ENCODE measurements at regions not wholly inside any gene's neighbourhood (a gene's known extent, or its start where the extent isn't known, plus 50 kb on each side); places are given as distances from the start of the nearest gene placed in this dataset.

DNA sequence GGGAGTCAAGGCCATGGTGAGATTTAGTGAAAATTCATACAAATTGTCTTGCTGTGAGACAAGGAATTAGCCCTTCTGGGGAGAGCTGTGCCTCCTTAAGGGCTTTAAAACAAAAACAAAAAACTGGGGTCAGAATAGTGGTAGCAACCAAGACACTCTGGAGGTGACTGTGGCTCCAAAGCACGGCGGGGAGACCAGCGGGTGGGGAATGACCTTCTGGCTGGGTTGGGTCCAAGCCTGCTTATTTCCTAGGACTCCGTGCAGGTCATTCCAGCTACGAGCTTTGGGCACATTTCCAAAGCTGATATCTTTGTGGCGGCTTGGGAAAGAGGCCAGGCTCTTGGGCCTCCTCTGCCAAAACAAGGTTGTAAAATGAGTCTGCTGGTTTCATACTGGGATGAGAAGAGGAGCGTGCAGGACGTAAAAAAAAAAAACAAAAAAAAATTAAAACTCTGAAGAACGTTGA is 348.3 kb downstream of the UQCRFS1 start:
- H3K4me1 Mint-ChIP-seq, result peaks cover 12% of the 10 kb centered on the region
- DNase-seq, result no peak
- H3K9me3 Mint-ChIP-seq, result no peaks in the 10 kb centered on the region
- H3K4me3 Mint-ChIP-seq, result no peak overlapping the region
- TF ChIP-seq, protein P1, sequence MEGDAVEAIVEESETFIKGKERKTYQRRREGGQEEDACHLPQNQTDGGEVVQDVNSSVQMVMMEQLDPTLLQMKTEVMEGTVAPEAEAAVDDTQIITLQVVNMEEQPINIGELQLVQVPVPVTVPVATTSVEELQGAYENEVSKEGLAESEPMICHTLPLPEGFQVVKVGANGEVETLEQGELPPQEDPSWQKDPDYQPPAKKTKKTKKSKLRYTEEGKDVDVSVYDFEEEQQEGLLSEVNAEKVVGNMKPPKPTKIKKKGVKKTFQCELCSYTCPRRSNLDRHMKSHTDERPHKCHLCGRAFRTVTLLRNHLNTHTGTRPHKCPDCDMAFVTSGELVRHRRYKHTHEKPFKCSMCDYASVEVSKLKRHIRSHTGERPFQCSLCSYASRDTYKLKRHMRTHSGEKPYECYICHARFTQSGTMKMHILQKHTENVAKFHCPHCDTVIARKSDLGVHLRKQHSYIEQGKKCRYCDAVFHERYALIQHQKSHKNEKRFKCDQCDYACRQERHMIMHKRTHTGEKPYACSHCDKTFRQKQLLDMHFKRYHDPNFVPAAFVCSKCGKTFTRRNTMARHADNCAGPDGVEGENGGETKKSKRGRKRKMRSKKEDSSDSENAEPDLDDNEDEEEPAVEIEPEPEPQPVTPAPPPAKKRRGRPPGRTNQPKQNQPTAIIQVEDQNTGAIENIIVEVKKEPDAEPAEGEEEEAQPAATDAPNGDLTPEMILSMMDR (IDR thresholded peaks at IDR 0.05), result no peak
- no peaks in the 10 kb centered on the region for H3K36me3 Mint-ChIP-seq (ENCODE audit: low read depth)
- H3K27ac Mint-ChIP-seq, result no peak overlapping the region
- H3K27me3 Mint-ChIP-seq (ENCODE audit: low read depth, poor library complexity), result peaks cover 14% of the 10 kb centered on the region

DNA sequence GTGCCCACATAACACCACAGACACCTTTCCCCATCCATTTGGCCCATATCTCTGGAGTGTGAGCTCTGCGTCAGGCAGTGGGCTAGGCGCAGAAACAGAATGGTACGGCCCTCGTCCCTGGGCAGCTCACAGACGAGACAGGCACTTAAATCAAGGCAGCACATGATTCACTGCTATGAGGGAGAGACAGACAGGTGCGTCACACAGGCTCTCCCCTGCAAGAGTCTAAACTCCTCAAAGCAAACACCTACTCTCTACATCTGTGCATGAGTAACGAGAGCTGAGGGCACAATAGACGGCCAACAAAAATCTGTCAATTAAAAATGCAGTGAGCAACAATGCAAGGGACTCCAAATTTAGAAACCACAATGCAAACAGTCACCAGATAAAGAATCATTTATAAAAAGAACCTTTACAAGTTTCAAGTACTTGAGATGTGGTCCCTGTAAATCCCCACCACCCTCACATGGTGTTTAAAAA is 348.9 kb downstream of the UQCRFS1 start:
- Mint-ChIP-seq H3K9me3 (no peaks in the 10 kb centered on the region), H3K4me1 (peaks cover 13% of the 10 kb centered on the region), H3K27me3 (ENCODE audit: low read depth, poor library complexity) (peaks cover 14% of the 10 kb centered on the region), H3K27ac (no peak overlapping the region), H3K4me3 (no peak overlapping the region), H3K36me3 (ENCODE audit: low read depth) (no peaks in the 10 kb centered on the region)
- TF ChIP-seq, protein P1 (IDR thresholded peaks at IDR 0.05), result no peak
- DNase-seq, result no peak

DNA sequence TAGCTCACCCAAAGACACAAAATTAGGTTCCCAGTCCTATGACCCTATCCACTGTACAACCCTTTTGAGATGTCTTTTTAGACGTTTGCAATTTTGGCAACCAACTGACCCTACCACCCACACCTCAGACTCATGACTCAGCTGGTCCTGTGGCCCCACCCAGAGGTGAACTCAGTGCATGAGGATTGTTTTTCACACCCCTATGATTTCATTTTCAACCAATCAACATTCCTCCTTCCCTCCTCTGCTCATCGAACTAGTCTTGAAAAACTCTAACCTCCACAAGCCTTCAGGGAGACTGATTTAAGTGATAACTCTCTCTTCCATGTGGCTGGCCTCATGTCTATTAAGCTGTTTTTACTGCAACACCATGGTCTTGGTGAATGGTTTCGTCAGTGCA is 350.7 kb downstream of the UQCRFS1 start:
- peaks cover 13% of the 10 kb centered on the region for H3K4me1 Mint-ChIP-seq
- no peak for DNase-seq
- TF ChIP-seq, protein P1 (IDR thresholded peaks at IDR 0.05), result no peak

DNA sequence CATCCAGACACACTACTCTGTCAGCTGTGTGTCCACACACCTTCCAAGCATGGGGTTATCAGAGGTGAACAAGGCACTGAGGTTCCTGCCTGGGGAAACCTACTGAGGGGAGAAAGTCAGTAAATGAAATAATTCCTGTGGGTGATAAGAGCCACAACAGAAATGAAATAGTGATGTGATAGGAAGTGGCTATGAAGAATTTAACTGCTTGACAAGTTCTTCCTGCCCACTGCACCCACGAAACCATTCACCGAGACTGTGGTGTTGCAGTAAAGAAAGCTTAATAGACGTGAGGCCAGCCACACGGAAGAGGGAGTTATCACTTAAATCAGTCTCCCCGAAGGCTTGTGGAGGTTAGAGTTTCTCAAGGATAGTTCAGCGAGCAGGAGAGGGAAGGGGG is 353.1 kb downstream of the UQCRFS1 start:
- H3K9me3 Mint-ChIP-seq, result peaks cover 3% of the 10 kb centered on the region
- H3K4me1 Mint-ChIP-seq, result peaks cover 13% of the 10 kb centered on the region
- no peaks in the 10 kb centered on the region for H3K36me3 Mint-ChIP-seq (ENCODE audit: low read depth)
- TF ChIP-seq, protein P1 (IDR thresholded peaks at IDR 0.05), result no peak
- H3K4me3 Mint-ChIP-seq, result no peak overlapping the region
- H3K27me3 Mint-ChIP-seq (ENCODE audit: low read depth, poor library complexity), result peaks cover 12% of the 10 kb centered on the region
- no peak overlapping the region for H3K27ac Mint-ChIP-seq
- no peak for DNase-seq

More for the DNA sequence above, 350.7 kb downstream of the UQCRFS1 start:
- H3K27ac Mint-ChIP-seq, result no peak overlapping the region
- H3K36me3 Mint-ChIP-seq (ENCODE audit: low read depth), result no peaks in the 10 kb centered on the region
- H3K4me3 Mint-ChIP-seq, result no peak overlapping the region
- peaks cover 14% of the 10 kb centered on the region for H3K27me3 Mint-ChIP-seq (ENCODE audit: low read depth, poor library complexity)
- H3K9me3 Mint-ChIP-seq, result no peaks in the 10 kb centered on the region

- Mint-ChIP-seq H3K27ac (no peak overlapping the region), H3K27me3 (ENCODE audit: low read depth, poor library complexity) (peaks cover 5% of the 10 kb centered on the region), H3K4me1 (peaks cover 13% of the 10 kb centered on the region), H3K36me3 (ENCODE audit: low read depth) (no peaks in the 10 kb centered on the region), H3K9me3 (peaks cover 10% of the 10 kb centered on the region), H3K4me3 (no peak overlapping the region)
- TF ChIP-seq, protein P1 (IDR thresholded peaks at IDR 0.05), result no peak
- no peak for DNase-seq
Measured at GRCh38 chr19:28858933-28859332, 354.0 kb downstream of the UQCRFS1 start.

DNA sequence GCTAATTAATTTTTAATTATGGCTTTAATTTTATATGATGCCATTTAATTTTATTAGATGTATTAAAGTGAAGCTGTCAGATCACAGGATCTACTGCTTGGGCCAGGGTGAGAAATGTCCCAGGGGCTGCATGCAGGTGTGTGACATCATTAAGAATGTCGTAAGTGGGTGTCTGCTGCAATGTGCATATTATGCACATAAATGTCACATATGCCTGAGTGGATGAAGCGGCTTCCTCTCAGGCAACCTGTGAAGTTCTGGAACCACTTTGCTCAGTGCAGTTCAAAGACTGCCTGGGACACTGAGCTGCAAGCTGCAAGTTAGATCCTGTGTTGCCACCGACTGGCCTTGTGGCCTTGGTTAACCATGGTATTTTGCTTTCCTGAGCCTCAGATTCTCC is 355.0 kb downstream of the UQCRFS1 start:
- no peak overlapping the region for H3K4me3 Mint-ChIP-seq
- TF ChIP-seq, protein P1 (IDR thresholded peaks at IDR 0.05), result no peak
- H3K4me1 Mint-ChIP-seq, result peaks cover 13% of the 10 kb centered on the region
- H3K27me3 Mint-ChIP-seq (ENCODE audit: low read depth, poor library complexity), result no peaks in the 10 kb centered on the region
- no peak for DNase-seq
- peaks cover 13% of the 10 kb centered on the region for H3K9me3 Mint-ChIP-seq
- no peak overlapping the region for H3K27ac Mint-ChIP-seq
- no peaks in the 10 kb centered on the region for H3K36me3 Mint-ChIP-seq (ENCODE audit: low read depth)
